ENCODE measurements at regions not wholly inside any gene's neighbourhood (a gene's known extent, or its start where the extent isn't known, plus 50 kb on each side); places are given as distances from the start of the nearest gene placed in this dataset.

GRCh38 chr6:148064406-148065134 is 278.1 kb upstream of the SASH1 start:
- Mint-ChIP-seq H3K36me3 (peaks cover 5% of the 10 kb centered on the region), H3K9me3 (peaks cover 0 to 14% (median 12%) of the 10 kb centered on the region in 3 donors), H3K27me3 (no peaks in the 10 kb centered on the region), H3K27ac (no peak overlapping the region), H3K4me3 (no peak overlapping the region), H3K4me1 (peaks cover 0 to 1% (median 0%) of the 10 kb centered on the region in 3 donors)

DNA sequence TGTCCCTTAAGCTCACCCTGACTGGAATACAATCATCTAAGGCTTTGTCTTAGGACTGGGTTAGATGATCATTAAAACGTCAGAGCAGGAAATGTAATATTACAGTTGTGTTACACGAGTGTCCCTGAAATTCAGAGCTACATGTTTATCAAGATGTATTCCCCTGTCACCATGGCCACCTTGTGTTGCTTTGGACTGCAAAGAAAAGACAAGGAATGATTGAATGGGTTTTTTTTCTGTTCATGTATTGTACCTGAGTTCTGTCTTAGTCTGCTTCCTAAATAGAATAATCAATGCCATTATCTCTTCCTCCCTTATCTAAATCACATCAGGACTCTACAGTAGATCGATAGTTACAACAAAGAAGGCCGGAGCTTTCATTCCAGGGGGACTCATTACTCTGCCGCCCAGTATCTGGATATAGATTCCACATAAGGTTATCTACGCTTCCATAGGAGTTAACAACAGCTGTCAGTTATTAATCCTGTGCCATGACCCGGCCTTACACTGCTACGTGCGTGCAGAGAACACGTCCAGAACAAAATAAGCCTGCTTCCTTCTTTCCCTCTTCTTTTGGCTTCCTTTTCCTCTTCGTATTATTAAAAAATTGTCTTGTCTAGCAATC is 274.1 kb upstream of the SASH1 start:
- Mint-ChIP-seq H3K9me3 (peaks cover 2 to 8% (median 6%) of the 10 kb centered on the region in 3 donors), H3K27me3 (no peaks in the 10 kb centered on the region), H3K36me3 (no peaks in the 10 kb centered on the region), H3K4me1 (no peaks in the 10 kb centered on the region), H3K27ac (no peak overlapping the region), H3K4me3 (no peak overlapping the region)

DNA sequence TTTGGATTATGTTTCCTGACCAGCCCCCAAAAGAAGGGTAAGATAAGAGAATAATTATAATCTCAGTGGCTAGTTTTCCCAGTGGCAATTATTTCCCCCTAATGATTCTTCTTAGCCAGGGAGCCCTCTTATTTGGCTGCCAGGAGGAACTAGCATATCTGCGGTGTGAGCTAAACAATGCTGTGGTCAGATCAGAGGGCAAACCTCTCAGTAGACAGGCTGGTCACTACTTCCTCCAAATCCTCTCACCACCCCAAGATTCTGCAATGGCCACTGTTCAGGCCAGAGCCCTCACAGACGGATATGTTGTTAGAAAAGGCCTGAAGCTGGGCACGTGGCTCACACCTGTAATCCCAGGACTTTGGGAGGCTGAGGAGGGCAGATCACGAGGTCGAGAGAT is 273.4 kb upstream of the SASH1 start:
- H3K4me1 Mint-ChIP-seq = no peaks in the 10 kb centered on the region
- H3K9me3 Mint-ChIP-seq = peaks cover 2 to 6% (median 6%) of the 10 kb centered on the region in 3 donors

GRCh38 chr6:148074291-148074690 is 268.3 kb upstream of the SASH1 start:
- Mint-ChIP-seq H3K9me3 (peaks cover 2 to 8% (median 8%) of the 10 kb centered on the region in 3 donors), H3K27ac (no peak overlapping the region), H3K36me3 (no peaks in the 10 kb centered on the region), H3K4me3 (no peak overlapping the region), H3K27me3 (peaks cover 4% of the 10 kb centered on the region), H3K4me1 (no peaks in the 10 kb centered on the region)

More for the DNA sequence above, 273.4 kb upstream of the SASH1 start:
- H3K4me3 Mint-ChIP-seq = no peak overlapping the region
- no peaks in the 10 kb centered on the region for H3K27me3 Mint-ChIP-seq
- H3K27ac Mint-ChIP-seq = no peak overlapping the region
- no peaks in the 10 kb centered on the region for H3K36me3 Mint-ChIP-seq

GRCh38 chr6:148074738-148075137 is 267.9 kb upstream of the SASH1 start:
- no peaks in the 10 kb centered on the region for H3K36me3 Mint-ChIP-seq
- H3K9me3 Mint-ChIP-seq = peaks cover 2 to 9% (median 8%) of the 10 kb centered on the region in 3 donors
- H3K4me3 Mint-ChIP-seq = no peak overlapping the region
- no peaks in the 10 kb centered on the region for H3K4me1 Mint-ChIP-seq
- H3K27me3 Mint-ChIP-seq = peaks cover 4% of the 10 kb centered on the region
- no peak overlapping the region for H3K27ac Mint-ChIP-seq

DNA sequence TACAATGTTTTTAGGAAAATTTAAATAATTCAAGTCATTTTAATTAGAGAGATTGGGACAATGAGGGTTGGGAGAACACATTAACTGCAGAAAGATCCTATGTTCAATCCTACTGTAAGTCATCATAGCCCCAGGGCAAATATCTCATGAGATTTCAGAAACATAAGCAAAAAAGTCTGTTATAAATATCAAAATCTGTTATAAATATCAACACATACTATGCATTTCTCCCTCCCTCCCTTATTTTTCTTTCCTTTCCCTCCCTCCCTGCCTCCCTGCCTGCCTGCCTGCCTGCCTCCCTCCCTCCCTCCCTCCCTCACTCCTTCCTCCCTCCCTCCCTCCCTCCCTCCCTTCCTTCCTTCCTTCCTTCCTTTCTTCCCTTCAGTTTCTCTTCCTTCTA is 267.3 kb upstream of the SASH1 start:
- no peaks in the 10 kb centered on the region for H3K4me1 Mint-ChIP-seq
- no peaks in the 10 kb centered on the region for H3K36me3 Mint-ChIP-seq
- H3K9me3 Mint-ChIP-seq = peaks cover 2 to 9% (median 8%) of the 10 kb centered on the region in 3 donors
- no peak overlapping the region for H3K4me3 Mint-ChIP-seq
- H3K27ac Mint-ChIP-seq = no peak overlapping the region
- H3K27me3 Mint-ChIP-seq = peaks cover 4% of the 10 kb centered on the region

GRCh38 chr6:148076051-148076450 is 266.6 kb upstream of the SASH1 start:
- H3K27ac Mint-ChIP-seq = no peak overlapping the region
- peaks cover 2 to 9% (median 8%) of the 10 kb centered on the region in 3 donors for H3K9me3 Mint-ChIP-seq
- no peaks in the 10 kb centered on the region for H3K36me3 Mint-ChIP-seq
- peaks cover 4% of the 10 kb centered on the region for H3K27me3 Mint-ChIP-seq
- no peak overlapping the region for H3K4me3 Mint-ChIP-seq
- H3K4me1 Mint-ChIP-seq = no peaks in the 10 kb centered on the region

DNA sequence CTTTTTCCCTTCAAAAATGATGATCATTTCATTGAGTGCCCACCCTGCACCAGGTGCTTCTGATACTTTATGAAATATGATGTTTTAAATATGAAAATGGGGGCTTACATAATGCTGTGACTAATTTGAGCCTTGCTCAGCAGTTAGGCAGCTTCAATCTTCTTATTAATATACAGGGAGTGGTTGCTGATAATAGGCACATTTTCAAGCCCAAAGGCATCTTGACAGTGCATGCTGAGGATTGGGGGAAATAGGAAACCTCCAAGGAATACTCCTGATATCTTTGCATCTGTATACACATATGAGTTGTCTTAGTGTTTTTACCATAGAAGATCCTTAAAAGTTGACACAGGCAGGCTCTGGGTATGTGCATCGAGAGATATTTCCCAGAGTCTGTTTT is 262.3 kb upstream of the SASH1 start:
- no peaks in the 10 kb centered on the region for H3K4me1 Mint-ChIP-seq
- H3K4me3 Mint-ChIP-seq = no peak overlapping the region
- peaks cover 0 to 5% (median 0%) of the 10 kb centered on the region in 3 donors for H3K9me3 Mint-ChIP-seq
- H3K27ac Mint-ChIP-seq = no peak overlapping the region
- peaks cover 4% of the 10 kb centered on the region for H3K27me3 Mint-ChIP-seq
- H3K36me3 Mint-ChIP-seq = no peaks in the 10 kb centered on the region

- peaks cover 4% of the 10 kb centered on the region for H3K27me3 Mint-ChIP-seq
- no peaks in the 10 kb centered on the region for H3K36me3 Mint-ChIP-seq
- H3K4me1 Mint-ChIP-seq = no peaks in the 10 kb centered on the region
- no peak overlapping the region for H3K27ac Mint-ChIP-seq
- H3K4me3 Mint-ChIP-seq = no peak overlapping the region
- peaks cover 0 to 3% (median 0%) of the 10 kb centered on the region in 3 donors for H3K9me3 Mint-ChIP-seq
Measured at GRCh38 chr6:148081076-148081475, 261.6 kb upstream of the SASH1 start.

GRCh38 chr6:148082044-148082443 is 260.6 kb upstream of the SASH1 start:
- peaks cover 4% of the 10 kb centered on the region for H3K27me3 Mint-ChIP-seq
- no peaks in the 10 kb centered on the region for H3K4me1 Mint-ChIP-seq
- no peaks in the 10 kb centered on the region for H3K36me3 Mint-ChIP-seq
- H3K4me3 Mint-ChIP-seq = no peak overlapping the region
- H3K27ac Mint-ChIP-seq = no peak overlapping the region
- H3K9me3 Mint-ChIP-seq = peaks cover 0 to 6% (median 0%) of the 10 kb centered on the region in 3 donors

DNA sequence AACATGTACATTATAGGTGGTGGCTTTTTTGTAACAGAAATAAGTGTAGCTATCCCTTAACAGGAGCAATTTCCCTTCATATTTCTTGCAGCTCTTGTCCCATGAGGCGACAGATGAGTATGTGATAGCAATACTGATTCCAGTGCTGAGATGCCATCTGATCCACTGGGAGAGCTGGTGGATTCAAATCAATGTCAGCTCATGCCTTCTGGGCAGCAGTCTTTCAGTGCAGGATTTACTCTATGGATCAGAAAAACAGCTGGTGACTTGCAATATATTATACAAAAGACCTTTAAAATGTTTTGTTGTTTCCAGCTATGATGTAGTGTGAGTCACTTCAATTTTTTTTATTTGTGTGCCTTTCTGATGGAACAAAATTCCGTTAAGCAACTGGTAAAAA is 259.9 kb upstream of the SASH1 start:
- Mint-ChIP-seq H3K27ac (no peak overlapping the region), H3K4me1 (no peaks in the 10 kb centered on the region), H3K9me3 (peaks cover 0 to 6% (median 3%) of the 10 kb centered on the region in 3 donors), H3K4me3 (no peak overlapping the region), H3K36me3 (no peaks in the 10 kb centered on the region), H3K27me3 (peaks cover 4% of the 10 kb centered on the region)

- Mint-ChIP-seq H3K27me3 (no peaks in the 10 kb centered on the region), H3K27ac (no peak overlapping the region), H3K4me3 (no peak overlapping the region), H3K36me3 (no peaks in the 10 kb centered on the region), H3K9me3 (peaks cover 6 to 8% (median 7%) of the 10 kb centered on the region in 3 donors), H3K4me1 (no peaks in the 10 kb centered on the region)
Measured at GRCh38 chr6:148085631-148086331, 256.9 kb upstream of the SASH1 start.

- H3K27ac Mint-ChIP-seq = peak overlapping the region in 1 of 3 donors; percentile 16
- H3K4me3 Mint-ChIP-seq = no peak overlapping the region
- no peaks in the 10 kb centered on the region for H3K27me3 Mint-ChIP-seq
- no peaks in the 10 kb centered on the region for H3K4me1 Mint-ChIP-seq
- no peaks in the 10 kb centered on the region for H3K36me3 Mint-ChIP-seq
- H3K9me3 Mint-ChIP-seq = peaks cover 6 to 13% (median 9%) of the 10 kb centered on the region in 3 donors
Measured at GRCh38 chr6:148086386-148086785, 256.3 kb upstream of the SASH1 start.

GRCh38 chr6:148086843-148087242 is 255.8 kb upstream of the SASH1 start:
- no peaks in the 10 kb centered on the region for H3K36me3 Mint-ChIP-seq
- peak overlapping the region in 1 of 3 donors; percentile 16 for H3K27ac Mint-ChIP-seq
- no peak overlapping the region for H3K4me3 Mint-ChIP-seq
- H3K27me3 Mint-ChIP-seq = no peaks in the 10 kb centered on the region
- peaks cover 6 to 13% (median 9%) of the 10 kb centered on the region in 3 donors for H3K9me3 Mint-ChIP-seq
- no peaks in the 10 kb centered on the region for H3K4me1 Mint-ChIP-seq

DNA sequence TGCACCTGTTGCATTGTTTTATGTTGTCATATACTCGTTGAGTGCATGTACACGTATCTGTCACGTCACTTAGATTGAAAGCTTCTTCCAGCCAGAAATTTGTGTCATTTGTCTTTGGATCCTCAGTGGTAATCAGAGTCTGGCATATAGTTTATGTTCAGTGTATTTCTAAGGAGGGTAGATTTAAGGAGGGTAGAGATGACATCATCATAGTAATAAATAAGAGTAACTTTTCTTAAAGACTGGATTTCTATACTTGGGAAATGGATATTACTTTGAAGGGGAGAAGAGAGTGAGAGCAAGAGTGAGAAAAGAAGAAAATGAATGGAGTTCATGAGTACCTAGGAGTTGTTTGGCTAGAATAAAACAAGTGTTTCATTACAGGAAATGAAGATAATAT is 255.0 kb upstream of the SASH1 start:
- Mint-ChIP-seq H3K9me3 (peaks cover 8 to 13% (median 9%) of the 10 kb centered on the region in 3 donors), H3K36me3 (no peaks in the 10 kb centered on the region), H3K4me3 (no peak overlapping the region), H3K27me3 (no peaks in the 10 kb centered on the region), H3K4me1 (no peaks in the 10 kb centered on the region), H3K27ac (no peak overlapping the region)
